ENCODE measurements at regions not wholly inside any gene's neighbourhood (a gene's known extent, or its start where the extent isn't known, plus 50 kb on each side); places are given as distances from the start of the nearest gene placed in this dataset.

- no peak for TF ChIP-seq TAF1 (IDR thresholded peaks at IDR 0.05; ENCODE audit: borderline replicate concordance, insufficient read depth, low read length)
- TF ChIP-seq SIN3A (IDR thresholded peaks at IDR 0.05; ENCODE audit: borderline replicate concordance, insufficient read depth, low read length), result no peak
- no peak for TF ChIP-seq POLR2AphosphoS5 (IDR thresholded peaks at IDR 0.05; ENCODE audit: low read depth, low read length)
Observed at GRCh38 chr2:5144159-5144558, 548.0 kb upstream of the SOX11 start.
